Fibroblast of skin of back (primary cell): ENCODE measurements at regions not wholly inside any gene's neighbourhood (a gene's known extent, or its start where the extent isn't known, plus 50 kb on each side); places are given as distances from the start of the nearest gene placed in this dataset.
"Not testable (repeated sequence)": the region's sequence is repeated elsewhere in the genome, so short reads cannot be mapped to it uniquely, and the experiment has no call there.

Experiments used
- DNase-seq: peaks from one replicate; pipeline ENCODE4 v3.0.0-alpha.2; 2013

- DNase-seq = peak; percentile 26
These were observed 927.9 kb downstream of the MAT2B start for GRCh38 chr5:164433106-164433870.

DNA sequence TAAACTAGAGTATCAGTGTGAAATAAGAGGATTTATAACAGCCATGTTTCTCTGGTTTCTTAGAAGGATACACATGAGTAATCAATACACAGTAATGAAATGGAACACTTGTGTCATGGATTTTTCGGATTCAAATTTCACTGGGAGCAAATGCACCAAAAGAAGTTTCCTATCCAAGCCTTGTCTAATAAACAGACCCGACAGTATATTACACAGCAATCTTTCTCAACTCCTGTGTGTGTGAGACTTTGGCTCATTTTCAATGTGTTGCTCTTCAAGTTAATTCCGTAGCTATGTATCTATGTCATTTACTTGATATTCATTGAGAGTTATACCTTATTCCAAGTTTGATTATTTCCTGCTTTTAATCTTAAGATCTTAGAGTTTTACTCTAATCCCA is 930.2 kb downstream of the MAT2B start:
- no peak for DNase-seq

- no peak for DNase-seq
These were observed 934.4 kb downstream of the MAT2B start for GRCh38 chr5:164439799-164440198.

DNA sequence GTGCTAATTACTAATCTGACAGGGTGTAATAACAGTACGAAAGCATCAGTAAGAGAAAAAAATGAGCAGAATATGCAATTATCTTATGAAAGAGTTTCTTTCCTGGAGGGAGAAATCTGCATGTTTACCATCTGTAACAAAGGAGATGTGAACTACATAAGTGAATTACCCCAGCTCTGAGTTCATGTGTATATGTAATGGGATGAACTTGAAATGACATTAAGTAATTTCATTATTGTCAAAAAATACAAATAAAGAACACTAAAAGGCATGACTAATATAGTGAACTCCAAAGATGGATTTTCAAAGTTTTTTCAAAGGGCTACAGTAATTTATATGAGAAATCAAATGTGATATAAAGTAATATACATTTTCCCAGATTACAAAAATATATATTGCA is 944.0 kb downstream of the MAT2B start:
- DNase-seq = no peak

DNA sequence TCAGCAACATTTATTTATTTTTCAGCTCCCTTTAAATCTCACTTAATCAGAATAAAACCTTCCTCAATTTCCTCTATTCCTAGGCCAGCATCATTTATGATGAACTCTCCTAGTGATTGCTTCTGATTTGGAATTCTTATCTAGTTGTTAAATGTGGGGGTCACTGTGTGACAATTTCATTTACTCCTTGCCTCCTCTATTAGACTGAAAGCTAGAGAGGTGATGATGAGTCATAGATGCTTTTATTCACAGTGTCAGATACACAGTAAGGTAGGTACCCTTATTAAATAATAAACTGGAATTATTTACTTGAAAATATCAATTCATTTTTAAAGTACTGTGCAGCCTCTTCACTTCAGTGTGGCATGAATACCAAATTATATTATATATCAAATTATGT is 960.6 kb downstream of the MAT2B start:
- no peak for DNase-seq

- peak; percentile 1 for DNase-seq
These were observed 964.9 kb downstream of the MAT2B start for GRCh38 chr5:164470312-164470711.

GRCh38 chr5:164472165-164472564 is 966.7 kb downstream of the MAT2B start:
- DNase-seq = no peak

DNA sequence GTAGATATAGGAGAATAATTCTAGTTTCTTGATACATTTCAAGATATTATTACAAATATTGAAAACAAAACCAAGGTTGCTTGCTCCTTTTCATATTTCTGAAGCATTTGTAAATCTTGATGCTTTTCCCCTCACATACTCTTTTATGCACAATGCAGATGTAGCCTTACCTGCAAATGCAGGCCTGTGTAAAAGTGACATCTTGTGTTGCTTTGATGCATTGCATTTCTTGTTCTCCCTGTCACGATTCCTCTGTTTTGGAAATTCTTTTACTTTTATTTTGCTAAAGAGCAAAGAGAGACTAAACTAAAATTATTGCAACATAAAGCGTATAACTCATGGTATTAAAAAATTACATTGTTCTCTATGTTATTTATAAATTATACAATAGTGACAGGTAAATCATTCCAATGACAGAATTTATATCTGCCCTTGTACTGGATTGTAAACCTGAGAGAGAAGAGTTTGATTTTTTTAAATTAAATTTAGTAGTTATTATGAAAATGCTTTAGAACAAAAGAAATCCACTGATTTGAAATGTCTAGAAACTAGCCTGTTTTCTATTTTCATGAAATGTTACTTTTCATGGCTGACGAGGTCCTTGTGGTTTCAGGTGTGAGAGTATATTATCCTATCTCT is 970.0 kb downstream of the MAT2B start:
- DNase-seq = peak; percentile 45

DNA sequence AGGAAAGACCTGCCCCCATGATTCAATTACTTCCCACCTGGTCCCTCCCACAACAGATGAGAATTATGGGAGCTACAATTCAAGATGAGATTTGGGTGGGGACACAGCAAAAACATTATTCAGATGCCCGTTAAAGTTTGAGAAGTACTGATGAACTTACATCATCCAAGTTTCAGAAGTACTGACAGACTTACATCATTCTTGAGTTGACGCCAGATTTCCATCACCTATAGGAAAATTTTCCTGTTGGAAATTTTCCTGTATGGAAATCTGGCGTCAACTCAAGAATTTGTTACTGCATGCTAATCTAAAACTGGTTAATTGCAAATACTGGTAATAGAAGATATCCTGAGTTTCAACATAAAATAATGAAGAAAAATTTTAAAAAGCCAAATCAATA is 975.9 kb downstream of the MAT2B start:
- DNase-seq = no peak

GRCh38 chr5:164482351-164482750 is 976.9 kb downstream of the MAT2B start:
- DNase-seq = no peak

DNA sequence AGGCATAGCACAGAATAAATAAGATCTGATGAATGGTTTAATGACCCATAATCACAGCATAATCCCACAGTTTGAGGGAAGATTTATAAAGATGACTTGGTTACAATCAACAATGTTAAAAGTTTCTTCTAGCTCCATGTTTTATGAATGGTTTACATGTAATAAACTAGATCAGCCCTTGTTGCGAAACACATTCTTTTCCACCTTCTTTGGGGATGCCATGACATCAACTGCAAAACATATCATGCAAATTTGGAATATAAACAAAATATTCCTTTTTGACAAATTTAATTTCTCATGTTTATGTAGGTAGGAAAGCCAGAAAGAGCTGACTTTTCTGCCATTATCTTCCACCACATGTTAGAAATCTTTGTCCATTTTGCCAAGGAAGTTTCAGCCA is 979.5 kb downstream of the MAT2B start:
- no peak for DNase-seq

DNA sequence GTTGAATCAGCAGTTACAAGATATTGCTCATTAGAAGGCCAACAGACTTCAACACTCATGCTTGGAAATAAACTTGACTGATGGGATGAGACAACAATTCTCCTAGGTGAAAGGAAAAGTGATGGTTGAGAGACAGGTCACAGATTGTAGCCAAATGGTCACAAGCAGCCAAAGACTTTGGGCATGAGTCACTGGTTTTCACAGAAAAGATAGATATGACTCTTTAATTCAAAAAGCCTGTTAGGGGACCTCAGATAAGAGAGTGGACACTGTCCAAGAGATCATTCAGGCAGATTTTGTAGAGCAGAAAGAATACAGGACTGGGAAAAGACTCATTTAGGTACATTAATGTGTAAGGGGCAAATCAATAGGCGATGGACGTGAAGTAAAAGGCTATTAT is 982.5 kb downstream of the MAT2B start:
- peak; percentile 7 for DNase-seq

DNA sequence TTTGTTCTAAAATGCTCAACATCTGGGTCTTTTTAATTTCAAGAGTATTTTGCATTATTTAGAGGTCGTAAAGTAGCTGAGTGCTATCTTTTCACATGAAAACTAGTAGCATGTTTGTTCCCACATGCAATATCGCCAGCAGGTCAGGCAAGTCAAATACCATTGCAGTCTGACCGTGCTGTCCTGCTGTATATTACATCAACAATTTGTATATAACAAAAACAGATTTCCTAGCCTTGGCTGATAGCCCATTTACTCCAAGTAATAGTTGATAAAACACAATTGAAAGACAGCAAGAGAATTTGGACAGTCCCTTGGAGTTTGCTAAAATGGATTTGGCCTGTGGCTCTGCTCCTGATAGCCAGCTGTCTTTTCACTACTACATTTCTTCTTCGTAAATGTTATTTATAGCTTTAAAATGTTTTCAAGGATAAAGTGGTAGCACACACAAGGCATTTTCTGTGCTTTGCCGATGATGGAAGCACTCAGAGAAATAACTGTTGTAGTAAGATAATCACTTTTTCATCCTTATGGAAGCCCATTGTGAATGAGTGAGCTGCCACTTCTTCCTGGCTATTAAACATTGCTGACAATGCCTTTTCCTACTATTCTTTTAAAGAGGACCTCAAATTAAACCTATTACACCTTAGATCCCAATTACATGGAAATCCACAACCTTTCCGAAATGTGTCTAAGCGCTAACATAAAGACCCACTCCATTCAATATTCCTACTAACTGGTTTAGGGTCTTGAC is 992.1 kb downstream of the MAT2B start:
- DNase-seq = no peak

- DNase-seq = no peak
These were observed 993.0 kb downstream of the MAT2B start for GRCh38 chr5:164498438-164498837.

GRCh38 chr5:164500856-164501255 is 995.4 kb downstream of the MAT2B start:
- no peak for DNase-seq

DNA sequence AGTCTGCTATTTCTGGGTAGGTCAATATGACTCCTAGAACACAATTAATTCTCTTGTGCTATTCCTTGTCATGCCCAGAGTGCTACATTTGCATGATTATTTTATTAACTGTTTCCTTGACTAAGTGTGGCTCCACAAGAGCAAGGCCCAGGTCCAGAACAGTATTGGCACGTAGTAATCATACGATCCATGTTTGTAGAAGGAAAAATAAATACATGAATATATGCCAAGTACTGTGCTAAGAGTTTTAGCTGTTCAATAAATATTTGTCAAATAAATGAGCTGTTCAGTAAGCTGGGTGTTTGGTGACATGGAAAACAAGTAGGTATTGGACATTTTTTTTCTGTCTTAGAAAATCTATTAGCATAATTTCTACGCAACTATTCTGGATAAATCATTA is 995.9 kb downstream of the MAT2B start:
- DNase-seq = no peak

- DNase-seq = peak; percentile 49
These were observed 998.8 kb downstream of the MAT2B start for GRCh38 chr5:164504141-164504772.

- no peak for DNase-seq
These were observed 1000.4 kb downstream of the MAT2B start for GRCh38 chr5:164505791-164506190.

DNA sequence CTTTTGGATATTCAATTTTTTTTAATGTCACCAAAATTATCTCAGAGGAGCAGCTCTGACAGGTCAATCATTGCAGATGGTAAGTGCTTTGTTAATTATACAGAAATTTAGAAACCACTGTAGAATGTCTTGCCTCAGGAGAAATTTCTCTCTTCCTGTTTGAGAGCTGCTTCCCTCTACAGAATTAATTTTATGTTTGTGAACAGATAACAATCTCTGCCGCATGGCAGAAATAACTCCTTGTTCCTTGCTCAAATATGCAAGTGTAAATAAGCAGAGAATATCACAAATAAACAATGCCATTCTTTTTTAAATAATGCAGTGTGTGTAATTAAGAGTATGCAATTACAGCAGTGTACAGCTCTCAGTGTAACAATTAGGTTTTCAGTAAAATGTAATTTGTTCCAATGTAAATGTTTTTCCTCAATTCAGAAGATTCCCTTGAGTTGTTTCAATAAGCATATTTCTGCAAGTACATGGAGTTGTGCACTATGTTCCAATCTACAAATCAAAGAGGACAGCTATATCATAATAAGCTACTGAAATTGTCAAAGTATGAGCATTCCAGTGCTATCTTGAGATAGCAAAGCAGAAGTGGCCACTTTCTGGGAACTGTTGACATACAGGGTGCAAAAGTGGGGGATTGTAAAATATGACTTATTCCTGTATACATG is 1012.8 kb downstream of the MAT2B start:
- DNase-seq = no peak

- no peak for DNase-seq
These were observed 1013.3 kb downstream of the MAT2B start for GRCh38 chr5:164518741-164519080.

DNA sequence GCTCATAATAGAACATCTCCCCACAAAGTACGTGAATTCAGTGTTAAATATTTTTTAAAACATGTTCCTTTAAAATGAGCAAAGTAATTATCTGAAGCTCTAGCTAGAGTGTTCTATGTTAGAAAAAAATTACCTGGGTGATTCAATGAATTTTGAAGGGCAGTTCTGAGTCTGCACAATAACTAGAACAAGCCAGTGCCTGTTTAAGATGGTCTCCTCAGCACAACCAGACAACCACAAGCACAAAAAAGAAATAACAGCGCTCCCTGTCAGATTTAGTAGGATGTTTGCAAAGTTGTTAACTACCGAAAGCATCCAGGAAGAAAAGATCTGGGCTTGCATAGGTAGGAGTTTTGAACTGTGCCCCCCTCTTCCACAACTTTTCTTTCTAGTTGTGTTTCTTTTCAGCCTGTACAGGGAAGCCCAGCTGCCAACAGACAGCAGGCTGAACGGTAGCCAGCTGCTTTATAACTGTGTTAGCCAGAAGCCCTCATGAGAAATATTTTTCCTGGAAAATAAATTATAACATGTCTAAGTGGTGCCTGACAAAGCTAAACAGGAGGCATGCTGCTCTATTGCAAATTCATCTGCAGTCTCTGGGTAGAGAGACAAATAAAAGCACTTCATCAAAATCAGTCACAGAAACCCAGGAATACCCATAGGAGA is 1026.9 kb downstream of the MAT2B start:
- no peak for DNase-seq

DNA sequence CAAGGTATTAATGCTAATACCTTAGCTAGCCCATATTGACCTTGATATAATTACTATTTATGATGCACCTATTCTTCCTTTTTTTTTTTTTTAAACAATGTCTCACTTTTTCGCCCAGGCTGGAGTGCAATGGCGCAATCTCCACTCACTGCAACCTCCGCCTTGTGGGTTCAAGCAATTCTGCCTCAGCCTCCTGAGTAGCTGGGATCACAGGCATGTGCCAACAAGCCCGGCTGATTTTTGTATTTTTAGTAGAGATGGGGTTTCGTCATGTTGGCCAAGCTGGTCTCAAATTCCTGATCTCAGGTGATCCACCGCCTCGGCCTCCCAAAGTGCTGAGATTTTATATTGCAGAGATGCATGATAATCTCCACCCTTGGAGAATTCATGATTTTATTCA is 1028.0 kb downstream of the MAT2B start:
- DNase-seq = not testable (repeated sequence)
